ENCODE measurements at regions not wholly inside any gene's neighbourhood (a gene's known extent, or its start where the extent isn't known, plus 50 kb on each side); places are given as distances from the start of the nearest gene placed in this dataset.

DNA sequence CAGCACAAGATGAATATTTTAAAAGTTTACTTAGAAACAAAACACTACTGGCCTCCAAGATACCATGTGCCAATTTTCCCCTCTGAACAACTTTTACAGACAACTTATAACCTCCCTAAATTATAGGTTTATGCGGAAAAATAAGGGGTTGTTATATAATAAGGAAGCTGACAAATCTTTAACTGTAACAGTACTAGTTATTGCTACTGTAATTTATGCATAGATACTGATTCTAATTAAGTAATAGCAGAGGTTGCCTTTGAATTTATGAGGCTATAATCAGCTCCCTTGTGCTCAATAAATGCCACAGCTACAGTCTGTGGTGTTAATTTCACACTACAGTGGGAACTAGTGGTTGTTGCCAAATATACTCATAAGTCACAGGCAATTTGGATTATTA lies 291.3 kb upstream of the PCSK5 start:
- no peak for TF ChIP-seq POLR2A (IDR thresholded peaks at IDR 0.05)
- TF ChIP-seq, protein P1, sequence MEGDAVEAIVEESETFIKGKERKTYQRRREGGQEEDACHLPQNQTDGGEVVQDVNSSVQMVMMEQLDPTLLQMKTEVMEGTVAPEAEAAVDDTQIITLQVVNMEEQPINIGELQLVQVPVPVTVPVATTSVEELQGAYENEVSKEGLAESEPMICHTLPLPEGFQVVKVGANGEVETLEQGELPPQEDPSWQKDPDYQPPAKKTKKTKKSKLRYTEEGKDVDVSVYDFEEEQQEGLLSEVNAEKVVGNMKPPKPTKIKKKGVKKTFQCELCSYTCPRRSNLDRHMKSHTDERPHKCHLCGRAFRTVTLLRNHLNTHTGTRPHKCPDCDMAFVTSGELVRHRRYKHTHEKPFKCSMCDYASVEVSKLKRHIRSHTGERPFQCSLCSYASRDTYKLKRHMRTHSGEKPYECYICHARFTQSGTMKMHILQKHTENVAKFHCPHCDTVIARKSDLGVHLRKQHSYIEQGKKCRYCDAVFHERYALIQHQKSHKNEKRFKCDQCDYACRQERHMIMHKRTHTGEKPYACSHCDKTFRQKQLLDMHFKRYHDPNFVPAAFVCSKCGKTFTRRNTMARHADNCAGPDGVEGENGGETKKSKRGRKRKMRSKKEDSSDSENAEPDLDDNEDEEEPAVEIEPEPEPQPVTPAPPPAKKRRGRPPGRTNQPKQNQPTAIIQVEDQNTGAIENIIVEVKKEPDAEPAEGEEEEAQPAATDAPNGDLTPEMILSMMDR (IDR thresholded peaks at IDR 0.05 in 4 of 5, conservative IDR thresholded peaks at IDR 0.05 in 1 of 5): no peak
